GM18499 (cell line): ENCODE measurements at regions not wholly inside any gene's neighbourhood (a gene's known extent, or its start where the extent isn't known, plus 50 kb on each side); places are given as distances from the start of the nearest gene placed in this dataset.

Source experiments
- ATAC-seq: cut with Tn5 transposase; IDR thresholded peaks from one replicate; pipeline ENCODE4 v1.9.1; 2021; ENCODE audit warnings: moderate number of reproducible peaks; ENCODE audit not compliant: insufficient read depth, unreplicated experiment

DNA sequence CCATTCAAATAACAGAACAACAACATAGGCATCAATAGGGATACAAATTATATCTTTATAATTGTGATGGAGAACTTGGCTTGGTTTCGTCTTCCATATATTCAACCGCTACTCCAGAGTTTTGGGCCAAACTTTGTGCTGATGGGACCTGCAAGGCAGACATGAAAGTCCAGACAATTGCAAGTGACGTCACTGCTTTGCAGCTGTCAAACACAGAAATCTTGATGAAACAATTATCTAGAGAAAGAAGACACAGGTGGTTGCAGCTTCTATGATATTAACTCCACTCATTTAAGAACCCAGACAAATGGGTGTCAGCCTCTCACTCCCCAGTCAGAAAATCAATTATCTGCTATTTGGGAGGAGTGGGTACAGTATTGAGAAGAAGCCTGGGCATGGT lies 390.6 kb downstream of the NUF2 start:
- ATAC-seq, result no peak

DNA sequence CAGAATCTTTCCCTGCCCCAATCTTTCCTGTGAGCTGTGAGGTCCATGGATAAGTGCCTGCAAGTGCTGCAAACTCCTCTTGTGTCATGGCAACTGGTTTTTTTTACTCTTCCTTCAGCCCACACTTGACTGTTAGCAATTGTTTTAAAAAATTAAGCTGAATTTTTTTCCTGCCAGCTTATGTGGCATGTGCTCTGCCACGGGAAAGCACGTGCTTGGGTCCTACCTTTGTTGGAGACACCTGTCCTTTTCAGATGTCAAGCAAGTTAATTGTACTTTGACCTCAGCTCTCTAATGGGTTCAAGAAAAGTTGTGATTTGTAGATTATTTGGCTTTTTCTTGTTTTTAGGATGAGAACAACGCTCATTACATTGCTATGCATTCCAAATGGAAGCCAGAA lies 398.5 kb downstream of the NUF2 start:
- no peak for ATAC-seq

DNA sequence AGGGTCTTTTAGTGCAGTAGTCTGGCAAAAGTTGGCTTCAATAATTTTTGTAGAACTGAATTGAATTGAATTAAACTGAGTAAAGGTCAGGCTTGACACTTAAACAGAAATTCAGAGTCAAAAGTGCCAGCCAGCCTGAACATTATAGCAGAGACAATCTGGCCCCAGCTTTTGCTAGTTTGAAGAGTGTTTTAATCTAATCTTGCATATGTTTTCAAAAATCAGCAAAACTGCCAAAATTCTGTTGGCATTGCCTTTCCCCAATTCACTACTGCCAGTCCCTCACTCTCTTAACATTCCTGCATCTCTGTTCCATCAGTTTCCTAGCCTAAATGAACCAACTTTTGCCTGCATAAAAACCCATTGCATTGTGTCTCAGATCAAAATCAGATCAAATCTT lies 403.8 kb downstream of the NUF2 start:
- no peak for ATAC-seq

GRCh38 chr1:163730411-163730821 lies 408.7 kb downstream of the NUF2 start:
- no peak for ATAC-seq

- no peak for ATAC-seq
Observed at GRCh38 chr1:163737261-163737660, 415.5 kb downstream of the NUF2 start.

- ATAC-seq, result no peak
Observed at GRCh38 chr1:163744301-163744887, 422.6 kb downstream of the NUF2 start.

- ATAC-seq, result no peak
Observed at GRCh38 chr1:163745204-163745603, 423.4 kb downstream of the NUF2 start.

- ATAC-seq, result no peak
Observed at GRCh38 chr1:163747261-163747660, 425.5 kb downstream of the NUF2 start.

DNA sequence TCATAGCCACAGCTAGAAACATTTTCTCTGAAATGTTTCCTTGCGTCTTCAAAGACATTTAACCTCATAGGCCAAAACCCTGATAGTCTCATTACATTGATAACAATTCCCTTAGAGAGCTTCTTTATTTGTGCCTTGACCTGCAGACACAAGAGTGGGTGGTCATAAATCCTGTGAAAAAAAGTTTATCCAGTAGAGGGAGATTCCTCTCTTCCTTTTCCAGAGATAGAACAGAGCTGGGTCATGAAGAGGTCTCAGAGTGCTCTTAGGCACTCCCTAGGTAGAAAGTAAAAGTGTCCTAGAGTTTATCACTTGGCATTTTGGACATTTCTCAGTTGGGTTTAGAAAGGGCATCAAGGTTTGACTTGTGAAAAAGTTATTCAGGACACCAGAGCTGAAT lies 426.1 kb downstream of the NUF2 start:
- ATAC-seq, result no peak

DNA sequence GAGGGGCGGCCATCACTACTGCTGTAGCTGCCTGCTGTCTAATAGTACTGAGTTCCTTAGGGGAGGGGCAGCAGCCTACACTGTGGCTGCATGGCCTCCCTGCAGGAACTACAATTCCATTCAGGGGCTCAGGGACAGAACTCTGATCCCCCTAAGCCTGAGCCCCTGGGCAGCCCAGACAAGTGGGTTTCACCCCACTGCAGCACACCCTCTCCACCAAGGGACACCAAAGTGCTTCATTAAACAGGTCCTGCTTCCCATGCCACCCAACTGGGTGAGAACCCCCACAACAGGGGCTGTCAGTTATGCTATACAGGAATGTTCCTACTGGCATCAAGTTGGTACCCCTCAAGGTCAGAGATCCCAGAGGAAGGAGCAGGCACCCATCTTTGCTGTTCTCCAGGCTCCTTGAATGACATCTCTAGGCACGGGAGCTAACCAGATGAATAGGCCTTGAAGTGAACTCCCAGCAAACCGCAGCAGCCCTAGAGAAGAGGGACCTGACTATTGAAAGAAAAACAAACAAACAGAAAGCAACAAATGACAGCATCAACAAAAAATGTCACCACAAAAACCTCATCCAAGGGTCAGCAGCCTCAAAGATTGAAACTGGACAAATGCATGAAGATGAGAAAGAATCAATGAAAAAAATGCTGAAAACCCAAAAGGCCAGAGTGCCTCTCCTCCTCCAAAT lies 437.4 kb downstream of the NUF2 start:
- no peak for ATAC-seq

DNA sequence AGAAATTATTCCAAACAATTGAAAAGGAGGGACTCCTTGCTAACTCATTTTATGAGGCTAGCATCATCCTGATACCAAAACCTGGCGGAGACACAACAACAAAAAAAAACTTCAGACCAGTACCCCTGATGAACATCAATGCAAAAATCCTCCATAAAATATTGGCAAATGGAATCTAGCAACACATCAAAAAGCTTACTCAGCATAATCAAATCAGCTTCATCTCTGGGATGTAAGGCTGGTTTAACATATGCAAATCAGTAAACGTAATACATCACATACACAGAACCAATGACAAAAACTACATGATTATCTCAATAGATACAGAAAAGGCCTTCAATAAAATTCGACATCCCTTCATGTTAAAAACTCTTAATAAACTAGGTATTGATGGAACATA lies 440.1 kb downstream of the NUF2 start:
- no peak for ATAC-seq

GRCh38 chr1:163766257-163766918 lies 444.6 kb downstream of the NUF2 start:
- ATAC-seq, result no peak

DNA sequence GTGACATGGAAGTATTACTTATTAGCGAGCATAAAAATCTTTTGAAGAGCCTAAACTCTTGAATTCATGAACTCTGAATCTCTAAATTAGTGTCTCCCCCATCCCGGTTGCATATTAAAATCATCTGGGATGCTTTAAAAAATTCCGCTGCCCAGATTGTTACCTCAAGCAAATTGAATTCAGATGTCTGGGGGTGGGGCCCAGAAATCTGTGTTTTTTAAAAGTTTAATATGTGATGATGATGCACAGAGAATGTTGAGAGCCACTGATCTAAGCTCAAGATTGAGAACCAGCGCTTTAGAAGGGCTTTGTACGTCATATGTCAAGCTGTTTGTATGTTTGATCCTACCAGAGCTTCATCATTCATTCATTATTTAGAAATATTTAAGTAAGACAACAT lies 446.8 kb downstream of the NUF2 start:
- ATAC-seq, result no peak

- ATAC-seq, result no peak
Observed at GRCh38 chr1:163770265-163770664, 448.5 kb downstream of the NUF2 start.

- ATAC-seq, result no peak
Observed at GRCh38 chr1:163771637-163772036, 449.9 kb downstream of the NUF2 start.

GRCh38 chr1:163772246-163772645 lies 450.5 kb downstream of the NUF2 start:
- ATAC-seq, result no peak

DNA sequence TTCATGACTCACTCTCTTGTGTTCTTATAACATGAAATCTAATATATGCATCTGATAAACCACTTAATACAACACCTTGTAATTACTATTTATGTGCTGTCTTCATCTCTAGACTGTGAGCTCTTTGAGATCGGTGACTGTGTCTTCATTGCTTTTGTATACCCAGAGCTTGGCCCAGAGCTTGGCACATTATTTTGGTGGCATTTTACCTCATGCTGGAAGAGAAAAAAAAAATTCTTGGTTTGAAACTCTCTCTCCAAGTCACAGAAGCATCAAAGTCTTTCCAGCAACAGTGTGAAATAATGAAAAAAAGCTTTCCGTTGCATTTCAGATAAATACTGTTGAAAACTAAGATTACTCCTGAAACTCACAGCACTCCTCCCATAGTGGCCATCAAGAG lies 451.6 kb downstream of the NUF2 start:
- ATAC-seq, result no peak

GRCh38 chr1:163774401-163774945 lies 452.7 kb downstream of the NUF2 start:
- ATAC-seq, result no peak

- no peak for ATAC-seq
Observed at GRCh38 chr1:163774978-163775620, 453.3 kb downstream of the NUF2 start.

DNA sequence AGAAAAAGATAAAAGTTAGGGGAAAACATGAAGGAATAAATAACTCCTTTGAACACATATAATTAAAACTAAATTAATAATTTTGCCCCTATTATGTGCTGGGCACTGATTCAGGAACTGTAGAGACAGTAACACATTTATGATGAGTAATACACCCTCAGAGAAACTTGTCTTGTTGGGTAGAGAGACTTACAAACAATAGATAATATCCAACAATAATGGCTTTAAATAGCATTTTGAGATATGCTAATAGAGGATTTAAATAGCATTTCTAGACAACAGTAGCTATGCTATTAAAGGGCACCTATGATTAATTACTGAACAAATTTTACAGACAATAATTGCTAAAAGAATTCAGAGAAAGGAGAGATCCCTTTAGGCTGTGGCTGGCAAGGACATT lies 455.5 kb downstream of the NUF2 start:
- no peak for ATAC-seq

GRCh38 chr1:163781146-163781545 lies 459.4 kb downstream of the NUF2 start:
- no peak for ATAC-seq
